ENCODE measurements at regions not wholly inside any gene's neighbourhood (a gene's known extent, or its start where the extent isn't known, plus 50 kb on each side); places are given as distances from the start of the nearest gene placed in this dataset.

DNA sequence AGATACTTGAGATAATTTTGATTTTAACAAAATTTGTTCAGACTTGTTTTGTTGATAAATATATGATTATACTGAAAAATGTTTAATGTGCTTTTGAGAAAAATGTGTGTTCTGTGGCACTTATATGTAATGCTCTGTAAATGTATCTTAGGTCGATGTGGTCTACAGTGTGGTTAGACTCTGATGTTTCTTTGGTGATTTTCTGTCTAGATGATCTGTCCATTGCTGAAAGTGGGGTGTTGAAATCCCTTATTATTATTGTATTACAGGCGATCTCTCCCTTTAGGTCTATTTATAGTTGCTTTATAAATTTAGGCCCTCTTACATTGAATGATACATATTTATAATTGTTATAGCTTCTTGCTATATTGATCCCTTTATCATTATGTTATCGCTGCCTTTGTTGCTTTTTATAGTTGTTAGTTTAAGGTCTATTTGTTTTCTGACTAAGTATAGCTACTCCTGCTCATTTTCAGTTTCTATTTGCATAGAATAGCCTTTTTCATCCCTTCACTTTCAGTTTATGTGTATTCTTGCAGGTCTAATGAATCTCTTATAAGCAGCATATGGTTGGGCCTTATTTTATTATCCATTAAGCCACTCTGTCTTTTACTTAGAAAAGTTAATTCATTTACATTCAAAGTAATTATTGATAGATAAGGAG, 124.3 kb downstream of the MRPS30 start:
- Histone ChIP-seq H3K9ac (no peak overlapping the region), H3K36me3 (no peaks in the 10 kb centered on the region), H3K4me3 (no peak overlapping the region), H3K4me2 (peak overlapping the region in 1 of 11 experiments; percentile 16; a peak in 1 of 22 replicates), H3K27ac (no peak overlapping the region), H3K9me3 (replicated peaks in 1 of 11) (no peaks in the 10 kb centered on the region; a peak in 2 of 22 replicates), H4K20me1 (no peaks in the 10 kb centered on the region), H3K4me1 (peaks cover 0 to 10% (median 0%) of the 10 kb centered on the region in 10 experiments; a peak in 2 of 20 replicates), H3K27me3 (no peaks in the 10 kb centered on the region)
- TF ChIP-seq Cebpa-rat (IDR thresholded peaks at IDR 0.05): no peak

DNA sequence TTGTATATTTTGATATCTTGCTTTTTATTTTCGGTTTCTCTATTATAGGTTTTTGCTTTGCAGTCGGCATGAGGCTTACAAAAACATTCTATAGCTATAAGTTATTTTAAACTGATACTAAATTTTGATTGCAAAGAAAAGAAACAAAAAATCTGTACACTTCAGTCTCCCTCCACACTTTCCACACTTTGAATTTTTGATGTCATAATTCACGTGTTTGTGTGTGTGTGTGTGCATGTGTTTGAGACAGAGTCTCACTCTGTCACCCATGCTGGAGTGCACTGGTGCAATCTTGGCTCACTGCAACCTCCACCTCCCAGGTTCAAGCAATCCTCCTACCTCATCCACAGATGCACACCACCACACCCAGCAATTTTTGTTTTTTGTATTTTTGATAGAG, 124.9 kb downstream of the MRPS30 start:
- H3K4me1 ChIP-seq: peaks cover 0 to 10% (median 0%) of the 10 kb centered on the region in 10 experiments; a peak in 2 of 20 replicates
- no peaks in the 10 kb centered on the region for H3K27me3 ChIP-seq
- H3K27ac ChIP-seq: no peak overlapping the region
- no peaks in the 10 kb centered on the region for H4K20me1 ChIP-seq
- TF ChIP-seq Cebpa-rat (IDR thresholded peaks at IDR 0.05): no peak
- no peak overlapping the region for H3K9ac ChIP-seq
- H3K36me3 ChIP-seq: no peaks in the 10 kb centered on the region
- H3K4me2 ChIP-seq: peak overlapping the region in 1 of 11 experiments; percentile 16; a peak in 1 of 22 replicates
- H3K4me3 ChIP-seq: no peak overlapping the region
- H3K9me3 ChIP-seq (replicated peaks in 1 of 11): no peaks in the 10 kb centered on the region; a peak in 2 of 22 replicates

DNA sequence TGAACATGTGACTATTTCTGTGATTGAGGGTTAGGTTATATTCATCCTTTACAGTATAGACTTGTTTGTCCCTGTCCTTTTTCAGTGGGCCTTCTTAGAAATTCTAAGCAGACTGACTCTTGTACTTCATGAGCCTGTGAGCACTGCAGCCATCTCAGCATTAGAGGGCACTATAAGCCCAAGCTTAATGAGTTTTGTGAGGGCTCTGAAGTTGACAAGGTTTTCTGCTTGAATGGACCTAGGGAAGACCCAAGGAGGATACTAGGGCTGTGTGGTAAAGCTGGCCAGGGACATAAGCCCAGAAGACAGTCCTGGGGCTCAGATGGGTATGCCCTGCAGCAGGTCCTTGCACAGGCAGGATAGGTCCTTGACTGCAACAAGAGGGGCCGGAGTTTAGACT, 126.5 kb downstream of the MRPS30 start:
- Histone ChIP-seq H3K27me3 (no peaks in the 10 kb centered on the region), H3K4me2 (no peak overlapping the region), H3K27ac (no peak overlapping the region), H3K9me3 (replicated peaks in 1 of 11) (no peaks in the 10 kb centered on the region; a peak in 2 of 22 replicates), H3K4me1 (peaks cover 0 to 10% (median 0%) of the 10 kb centered on the region in 10 experiments; a peak in 2 of 20 replicates), H3K36me3 (no peaks in the 10 kb centered on the region), H4K20me1 (no peaks in the 10 kb centered on the region), H3K9ac (no peak overlapping the region), H3K4me3 (no peak overlapping the region)
- no peak for TF ChIP-seq Cebpa-rat (IDR thresholded peaks at IDR 0.05)

DNA sequence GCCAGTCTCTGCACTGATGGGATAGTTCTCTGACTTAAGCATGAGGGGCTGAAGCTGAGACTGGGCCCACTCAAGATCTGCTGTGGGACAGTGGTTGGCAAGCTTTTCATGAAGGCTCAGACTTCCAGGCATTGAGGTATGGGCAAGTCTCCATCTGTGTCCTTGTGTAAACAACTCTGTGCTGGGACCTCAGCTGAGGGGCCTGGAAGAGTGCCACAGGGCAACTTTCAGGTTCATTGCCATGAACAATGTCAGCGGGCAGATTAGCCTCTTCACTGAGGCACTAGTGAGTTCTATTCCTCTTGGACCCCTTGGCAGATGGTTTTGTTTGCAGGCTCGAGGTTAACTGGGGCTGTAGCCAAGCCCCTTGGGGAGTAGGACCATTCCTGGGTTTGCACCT, 127.1 kb downstream of the MRPS30 start:
- no peak overlapping the region for H3K9ac ChIP-seq
- peaks cover 0 to 10% (median 0%) of the 10 kb centered on the region in 10 experiments; a peak in 2 of 20 replicates for H3K4me1 ChIP-seq
- H4K20me1 ChIP-seq: no peaks in the 10 kb centered on the region
- no peak overlapping the region for H3K4me3 ChIP-seq
- no peaks in the 10 kb centered on the region for H3K36me3 ChIP-seq
- no peak for TF ChIP-seq Cebpa-rat (IDR thresholded peaks at IDR 0.05)
- H3K27ac ChIP-seq: no peak overlapping the region
- no peaks in the 10 kb centered on the region; a peak in 2 of 22 replicates for H3K9me3 ChIP-seq (replicated peaks in 1 of 11)
- H3K27me3 ChIP-seq: no peaks in the 10 kb centered on the region
- H3K4me2 ChIP-seq: no peak overlapping the region

DNA sequence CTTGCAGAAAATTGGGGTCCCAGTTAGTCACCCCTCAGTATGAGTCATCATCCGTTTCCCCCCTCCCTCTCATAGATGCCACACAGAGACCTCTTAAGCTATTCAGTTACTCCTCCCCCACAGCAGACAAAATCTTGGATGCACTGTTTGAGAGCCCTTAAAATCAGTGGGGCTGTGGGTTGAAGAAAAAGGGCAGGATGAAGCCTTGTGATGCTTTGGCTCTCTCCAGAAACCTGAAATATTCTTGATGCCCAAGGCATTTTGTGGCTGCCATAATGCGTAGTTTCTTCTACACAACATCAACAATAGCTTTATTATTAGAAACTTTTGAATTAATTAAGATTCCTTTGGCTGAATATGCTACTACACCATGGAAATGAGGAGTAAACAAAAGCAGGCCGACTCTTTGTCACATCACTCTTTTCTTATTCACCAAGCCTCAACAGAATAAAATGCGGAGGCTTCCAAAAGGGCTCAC, 133.8 kb downstream of the MRPS30 start:
- Histone ChIP-seq H3K36me3 (no peaks in the 10 kb centered on the region), H3K27me3 (no peaks in the 10 kb centered on the region), H3K27ac (no peak overlapping the region), H3K4me2 (no peak overlapping the region), H3K9ac (no peak overlapping the region), H4K20me1 (no peaks in the 10 kb centered on the region), H3K4me1 (no peaks in the 10 kb centered on the region), H3K9me3 (replicated peaks in 1 of 11) (no peaks in the 10 kb centered on the region), H3K4me3 (no peak overlapping the region)
- TF ChIP-seq Cebpa-rat (IDR thresholded peaks at IDR 0.05): no peak

DNA sequence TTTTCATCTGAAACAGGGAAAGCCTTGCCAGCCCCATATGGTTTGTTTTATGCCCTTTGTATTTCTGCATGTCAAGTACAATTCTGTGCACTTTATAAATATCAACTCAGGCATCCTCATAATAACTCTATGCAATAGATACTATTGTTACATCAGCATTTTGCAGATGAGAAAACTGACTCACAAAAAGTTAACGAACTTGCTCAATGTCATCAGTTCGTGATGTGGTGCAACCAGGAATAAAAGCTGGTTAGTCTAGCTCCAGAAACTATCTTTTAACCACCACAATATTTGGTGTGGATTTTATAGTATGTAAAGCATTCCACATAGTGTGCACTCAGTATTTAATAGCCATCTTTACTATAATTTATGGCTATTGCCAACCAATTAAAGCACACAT, 134.9 kb downstream of the MRPS30 start:
- H4K20me1 ChIP-seq: no peaks in the 10 kb centered on the region
- H3K9ac ChIP-seq: no peak overlapping the region
- H3K9me3 ChIP-seq (replicated peaks in 1 of 11): no peaks in the 10 kb centered on the region
- H3K4me2 ChIP-seq: no peak overlapping the region
- H3K4me1 ChIP-seq: no peaks in the 10 kb centered on the region
- no peaks in the 10 kb centered on the region for H3K36me3 ChIP-seq
- TF ChIP-seq Cebpa-rat (IDR thresholded peaks at IDR 0.05): no peak
- H3K27ac ChIP-seq: no peak overlapping the region
- H3K27me3 ChIP-seq: no peaks in the 10 kb centered on the region
- H3K4me3 ChIP-seq: no peak overlapping the region

DNA sequence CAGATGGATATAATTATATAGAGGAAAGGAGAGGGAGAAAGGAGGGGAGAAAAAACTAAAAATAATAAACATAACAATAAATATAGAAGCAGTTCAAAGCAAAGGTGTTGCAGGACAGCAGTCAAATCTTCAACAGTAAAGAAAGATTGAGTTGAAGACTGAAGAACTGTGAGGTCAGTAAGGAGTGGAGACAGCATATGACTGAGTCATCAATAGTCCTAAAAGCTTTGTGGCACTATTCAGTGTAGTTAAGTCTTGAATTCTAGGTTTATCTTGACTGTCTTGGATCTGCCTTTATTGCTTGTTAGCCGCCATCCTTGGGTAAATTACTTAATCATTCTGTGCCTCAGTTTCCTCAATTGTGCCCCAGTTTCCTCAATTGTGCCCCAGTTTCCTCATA, 137.0 kb downstream of the MRPS30 start:
- no peaks in the 10 kb centered on the region for H4K20me1 ChIP-seq

DNA sequence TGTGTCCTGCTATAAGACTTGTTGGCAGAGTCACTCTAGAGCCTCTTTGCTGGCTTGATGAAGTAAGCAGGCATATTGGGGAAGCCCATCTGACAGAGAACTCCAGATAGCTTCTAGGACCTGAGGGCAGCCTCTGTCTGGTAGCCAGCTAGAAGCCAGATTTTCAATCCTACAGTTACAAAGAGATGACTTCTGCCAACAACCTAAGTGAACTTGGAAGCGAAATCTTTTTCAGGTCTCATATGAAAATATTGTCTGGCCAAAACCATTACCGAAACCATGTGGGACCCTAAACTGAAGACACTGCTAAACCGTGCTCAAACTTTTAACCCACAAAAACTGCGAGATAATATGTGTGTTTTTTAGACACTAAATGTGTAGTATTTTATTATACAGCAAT, 140.9 kb downstream of the MRPS30 start:
- Histone ChIP-seq H3K27me3 (no peaks in the 10 kb centered on the region), H3K4me3 (no peak overlapping the region), H3K27ac (no peak overlapping the region), H3K9me3 (replicated peaks in 1 of 11) (no peaks in the 10 kb centered on the region), H3K4me1 (no peaks in the 10 kb centered on the region), H3K4me2 (no peak overlapping the region), H3K9ac (no peak overlapping the region), H3K36me3 (no peaks in the 10 kb centered on the region), H4K20me1 (no peaks in the 10 kb centered on the region)
- TF ChIP-seq Cebpa-rat (IDR thresholded peaks at IDR 0.05): no peak

More for the DNA sequence above, 137.0 kb downstream of the MRPS30 start:
- Histone ChIP-seq H3K36me3 (no peaks in the 10 kb centered on the region), H3K27me3 (no peaks in the 10 kb centered on the region), H3K9ac (no peak overlapping the region), H3K4me2 (no peak overlapping the region), H3K9me3 (replicated peaks in 1 of 11) (no peaks in the 10 kb centered on the region), H3K4me3 (no peak overlapping the region), H3K4me1 (no peaks in the 10 kb centered on the region), H3K27ac (no peak overlapping the region)
- no peak for TF ChIP-seq Cebpa-rat (IDR thresholded peaks at IDR 0.05)

DNA sequence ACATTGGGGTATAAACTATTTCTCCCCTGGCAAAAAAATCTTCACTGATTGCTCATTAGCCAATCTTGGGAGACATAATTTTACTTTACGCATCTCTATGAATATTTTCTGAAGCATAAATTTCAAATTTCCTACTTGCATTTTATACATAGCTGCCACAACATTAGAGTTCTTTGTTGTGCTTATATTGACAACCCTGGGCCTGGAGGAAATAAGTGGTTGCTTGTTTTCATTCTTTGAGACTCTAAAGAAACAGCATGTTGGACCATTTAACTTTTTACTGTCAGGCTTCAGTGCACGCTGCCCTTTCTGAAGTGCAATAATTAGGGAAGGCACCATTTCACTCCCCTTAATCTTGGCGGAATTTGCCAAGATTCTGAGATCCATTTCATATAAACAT, 142.6 kb downstream of the MRPS30 start:
- no peaks in the 10 kb centered on the region for H3K9me3 ChIP-seq (replicated peaks in 1 of 11)
- H3K27me3 ChIP-seq: no peaks in the 10 kb centered on the region
- no peaks in the 10 kb centered on the region for H3K4me1 ChIP-seq
- no peak for TF ChIP-seq Cebpa-rat (IDR thresholded peaks at IDR 0.05)
- H3K9ac ChIP-seq: no peak overlapping the region
- no peaks in the 10 kb centered on the region for H3K36me3 ChIP-seq
- H3K4me2 ChIP-seq: no peak overlapping the region
- H4K20me1 ChIP-seq: no peaks in the 10 kb centered on the region
- H3K4me3 ChIP-seq: no peak overlapping the region
- no peak overlapping the region for H3K27ac ChIP-seq

DNA sequence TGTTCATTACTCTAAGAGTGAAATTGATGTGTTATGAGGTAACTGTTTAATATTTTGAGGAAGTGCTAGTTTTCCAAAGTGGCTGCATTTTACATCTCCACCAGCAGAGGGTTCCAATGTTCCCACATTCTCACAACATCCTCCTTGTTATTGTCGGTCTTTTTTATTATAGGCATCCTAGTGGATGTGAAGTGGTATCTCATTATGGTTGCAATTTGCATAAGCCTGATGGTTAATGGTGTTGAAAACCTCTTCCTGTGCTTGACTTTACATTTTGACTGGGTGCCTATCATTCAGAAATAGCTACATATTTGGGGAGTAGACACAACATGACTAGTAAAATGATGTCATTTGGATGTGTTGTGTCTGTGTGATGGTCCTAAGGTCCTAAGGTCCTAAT, 143.6 kb downstream of the MRPS30 start:
- H3K4me1 ChIP-seq: no peaks in the 10 kb centered on the region
- H3K36me3 ChIP-seq: no peaks in the 10 kb centered on the region
- no peak overlapping the region for H3K4me3 ChIP-seq
- H3K9ac ChIP-seq: no peak overlapping the region
- no peak overlapping the region for H3K27ac ChIP-seq
- no peaks in the 10 kb centered on the region for H3K27me3 ChIP-seq
- H3K9me3 ChIP-seq (replicated peaks in 1 of 11): no peaks in the 10 kb centered on the region
- no peak for TF ChIP-seq Cebpa-rat (IDR thresholded peaks at IDR 0.05)
- H4K20me1 ChIP-seq: no peaks in the 10 kb centered on the region
- H3K4me2 ChIP-seq: no peak overlapping the region
